COLO668 (cell line): ENCODE measurements at regions not wholly inside any gene's neighbourhood (a gene's known extent, or its start where the extent isn't known, plus 50 kb on each side); places are given as distances from the start of the nearest gene placed in this dataset.

Source experiments
- DNase-seq: peaks from one replicate; lab custom pipeline; 2025; ENCODE audit not compliant: unreplicated experiment; lab: John Stamatoyannopoulos, UW

GRCh38 chr5:167167191-167167795, 1124.2 kb upstream of the WWC1 start:
- no peak for DNase-seq

GRCh38 chr5:167168971-167169370, 1122.5 kb upstream of the WWC1 start:
- DNase-seq: no peak

- DNase-seq: no peak
Measured at GRCh38 chr5:167171056-167171455, 1120.4 kb upstream of the WWC1 start.

GRCh38 chr5:167177736-167178135, 1113.7 kb upstream of the WWC1 start:
- no peak for DNase-seq

GRCh38 chr5:167180906-167181305, 1110.5 kb upstream of the WWC1 start:
- DNase-seq: no peak

GRCh38 chr5:167205881-167206280, 1085.6 kb upstream of the WWC1 start:
- no peak for DNase-seq

- DNase-seq: no peak
Measured at GRCh38 chr5:167207081-167207480, 1084.4 kb upstream of the WWC1 start.

GRCh38 chr5:167208911-167209310, 1082.5 kb upstream of the WWC1 start:
- DNase-seq: no peak

- no peak for DNase-seq
Measured at GRCh38 chr5:167217097-167217743, 1074.2 kb upstream of the WWC1 start.

- DNase-seq: no peak
Measured at GRCh38 chr5:167219298-167219697, 1072.1 kb upstream of the WWC1 start.

GRCh38 chr5:167226386-167226785, 1065.1 kb upstream of the WWC1 start:
- DNase-seq: no peak

- DNase-seq: no peak
Measured at GRCh38 chr5:167228134-167228533, 1063.3 kb upstream of the WWC1 start.

- DNase-seq: no peak
Measured at GRCh38 chr5:167229751-167230150, 1061.7 kb upstream of the WWC1 start.

- DNase-seq: no peak
Measured at GRCh38 chr5:167230414-167230813, 1061.0 kb upstream of the WWC1 start.

GRCh38 chr5:167232675-167233311, 1058.7 kb upstream of the WWC1 start:
- DNase-seq: no peak

- no peak for DNase-seq
Measured at GRCh38 chr5:167233507-167234220, 1057.8 kb upstream of the WWC1 start.

GRCh38 chr5:167241436-167242067, 1049.9 kb upstream of the WWC1 start:
- no peak for DNase-seq

GRCh38 chr5:167242701-167243100, 1048.7 kb upstream of the WWC1 start:
- no peak for DNase-seq

GRCh38 chr5:167243463-167243862, 1048.0 kb upstream of the WWC1 start:
- no peak for DNase-seq

GRCh38 chr5:167244583-167244982, 1046.9 kb upstream of the WWC1 start:
- DNase-seq: no peak

GRCh38 chr5:167245868-167246267, 1045.6 kb upstream of the WWC1 start:
- DNase-seq: no peak
